ENCODE measurements at regions not wholly inside any gene's neighbourhood (a gene's known extent, or its start where the extent isn't known, plus 50 kb on each side); places are given as distances from the start of the nearest gene placed in this dataset.

DNA sequence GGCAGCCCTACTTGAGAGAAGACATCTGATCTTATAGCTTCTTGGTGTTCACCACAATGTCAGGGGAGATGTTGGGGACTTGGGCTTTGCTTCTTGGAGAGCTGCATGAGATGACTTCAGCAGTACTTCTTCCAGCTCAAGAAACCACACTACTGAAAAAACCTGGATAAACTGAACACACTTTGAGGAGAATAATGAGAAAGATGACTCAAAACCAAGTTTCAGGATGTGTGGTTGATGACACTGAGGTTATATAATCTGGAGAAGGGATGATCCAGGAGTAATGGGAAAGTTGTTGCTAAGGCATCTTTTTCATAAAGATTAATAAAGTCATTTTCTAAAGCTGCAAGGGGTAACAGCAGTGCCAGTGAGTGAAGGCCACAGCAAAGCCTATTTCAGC lies 58.4 kb upstream of the PNPLA4 start:
- no peak overlapping the region for H3K4me3 ChIP-seq (replicated peaks in 1 of 3; ENCODE audit: low read depth in 2 of 3, low read length in 3 of 3)
- no peak overlapping the region for H3K27ac Mint-ChIP-seq

DNA sequence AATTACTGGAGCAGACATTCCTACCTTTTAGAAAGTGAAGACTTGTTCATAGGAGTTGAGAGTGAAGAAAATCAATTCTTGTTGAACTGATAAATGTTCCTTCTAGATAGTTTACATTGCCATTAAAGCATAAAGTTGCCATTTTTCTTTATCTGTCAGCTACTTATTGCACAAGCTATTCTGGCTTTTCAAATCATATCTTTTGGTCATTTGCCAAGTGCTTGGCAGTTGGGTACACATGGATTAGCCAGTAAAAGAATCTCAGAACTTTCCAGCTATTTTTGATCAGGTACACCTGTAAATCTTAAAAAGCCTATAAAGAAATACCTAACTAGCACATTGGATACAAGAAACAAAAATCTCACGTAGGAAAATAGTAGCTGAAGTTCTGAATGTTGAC lies 56.4 kb upstream of the PNPLA4 start:
- Histone ChIP-seq H3K9me3 (replicated peaks in 1 of 2; ENCODE audit: control insufficient read depth in 1 of 2, insufficient read depth in 1 of 2, low read length in 2 of 2) (no peaks in the 10 kb centered on the region), H3K27me3 (ENCODE audit: control insufficient read depth in 2 of 2, insufficient read depth in 2 of 2, low read length in 2 of 2) (no peaks in the 10 kb centered on the region), H3K27ac (ENCODE audit: low read depth in 1 of 2, low read length in 2 of 2) (no peak overlapping the region), H3K36me3 (replicated peaks in 1 of 2; ENCODE audit: control insufficient read depth in 1 of 2, insufficient read depth in 2 of 2, low read length in 2 of 2) (no peaks in the 10 kb centered on the region), H3K4me2 (replicated peaks; ENCODE audit: extremely low read depth, low read length, poor library complexity, severe bottlenecking) (no peak overlapping the region), H3K9ac (ENCODE audit: insufficient read depth, low read length, poor library complexity, severe bottlenecking) (no peak overlapping the region), H3K4me1 (ENCODE audit: control insufficient read depth in 1 of 2, insufficient read depth in 2 of 2, low read length in 2 of 2) (peaks cover 7 to 11% of the 10 kb centered on the region in 2 donors), H3K79me2 (ENCODE audit: insufficient read depth, low read length) (no peaks in the 10 kb centered on the region), H4K20me1 (ENCODE audit: insufficient read depth, low read length) (no peaks in the 10 kb centered on the region), H3K4me3 (replicated peaks in 1 of 3; ENCODE audit: low read depth in 2 of 3, low read length in 3 of 3) (no peak overlapping the region), H2AFZ (ENCODE audit: insufficient read depth, low read depth, low read length, poor library complexity, severe bottlenecking) (no peak overlapping the region)
- WGBS (ENCODE audit: insufficient coverage): no CpG with 5 or more reads among the region's 1 CpG
- TF ChIP-seq, protein P1, sequence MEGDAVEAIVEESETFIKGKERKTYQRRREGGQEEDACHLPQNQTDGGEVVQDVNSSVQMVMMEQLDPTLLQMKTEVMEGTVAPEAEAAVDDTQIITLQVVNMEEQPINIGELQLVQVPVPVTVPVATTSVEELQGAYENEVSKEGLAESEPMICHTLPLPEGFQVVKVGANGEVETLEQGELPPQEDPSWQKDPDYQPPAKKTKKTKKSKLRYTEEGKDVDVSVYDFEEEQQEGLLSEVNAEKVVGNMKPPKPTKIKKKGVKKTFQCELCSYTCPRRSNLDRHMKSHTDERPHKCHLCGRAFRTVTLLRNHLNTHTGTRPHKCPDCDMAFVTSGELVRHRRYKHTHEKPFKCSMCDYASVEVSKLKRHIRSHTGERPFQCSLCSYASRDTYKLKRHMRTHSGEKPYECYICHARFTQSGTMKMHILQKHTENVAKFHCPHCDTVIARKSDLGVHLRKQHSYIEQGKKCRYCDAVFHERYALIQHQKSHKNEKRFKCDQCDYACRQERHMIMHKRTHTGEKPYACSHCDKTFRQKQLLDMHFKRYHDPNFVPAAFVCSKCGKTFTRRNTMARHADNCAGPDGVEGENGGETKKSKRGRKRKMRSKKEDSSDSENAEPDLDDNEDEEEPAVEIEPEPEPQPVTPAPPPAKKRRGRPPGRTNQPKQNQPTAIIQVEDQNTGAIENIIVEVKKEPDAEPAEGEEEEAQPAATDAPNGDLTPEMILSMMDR (IDR thresholded peaks at IDR 0.05): no peak
- Mint-ChIP-seq H3K4me1 (peaks cover 15% of the 10 kb centered on the region), H3K27ac (no peak overlapping the region), H3K4me3 (no peak overlapping the region), H3K36me3 (no peaks in the 10 kb centered on the region), H3K27me3 (ENCODE audit: low read depth in 3 of 3) (peaks cover 0 to 2% (median 0%) of the 10 kb centered on the region in 3 donors), H3K9me3 (no peaks in the 10 kb centered on the region)
- intact Hi-C loops (cut with micrococcal nuclease): no loop called here
- DNase-seq: no peak

More for the DNA sequence above, 58.4 kb upstream of the PNPLA4 start:
- Histone ChIP-seq H3K4me1 (ENCODE audit: control insufficient read depth in 1 of 2, insufficient read depth in 2 of 2, low read length in 2 of 2) (peaks cover 7 to 11% of the 10 kb centered on the region in 2 donors), H2AFZ (ENCODE audit: insufficient read depth, low read depth, low read length, poor library complexity, severe bottlenecking) (no peak overlapping the region), H3K79me2 (ENCODE audit: insufficient read depth, low read length) (no peaks in the 10 kb centered on the region), H3K9ac (ENCODE audit: insufficient read depth, low read length, poor library complexity, severe bottlenecking) (no peak overlapping the region), H3K36me3 (replicated peaks in 1 of 2; ENCODE audit: control insufficient read depth in 1 of 2, insufficient read depth in 2 of 2, low read length in 2 of 2) (no peaks in the 10 kb centered on the region), H3K4me2 (replicated peaks; ENCODE audit: extremely low read depth, low read length, poor library complexity, severe bottlenecking) (no peak overlapping the region), H3K27me3 (ENCODE audit: control insufficient read depth in 2 of 2, insufficient read depth in 2 of 2, low read length in 2 of 2) (no peaks in the 10 kb centered on the region), H3K27ac (ENCODE audit: low read depth in 1 of 2, low read length in 2 of 2) (no peak overlapping the region), H3K9me3 (replicated peaks in 1 of 2; ENCODE audit: control insufficient read depth in 1 of 2, insufficient read depth in 1 of 2, low read length in 2 of 2) (no peaks in the 10 kb centered on the region), H4K20me1 (ENCODE audit: insufficient read depth, low read length) (no peaks in the 10 kb centered on the region)
- no peak overlapping the region for H3K4me3 Mint-ChIP-seq
- peaks cover 0 to 2% (median 0%) of the 10 kb centered on the region in 3 donors for H3K27me3 Mint-ChIP-seq (ENCODE audit: low read depth in 3 of 3)
- peaks cover 15% of the 10 kb centered on the region for H3K4me1 Mint-ChIP-seq
- TF ChIP-seq, protein P1 (IDR thresholded peaks at IDR 0.05): no peak
- intact Hi-C loops (cut with micrococcal nuclease): no loop called here
- no peaks in the 10 kb centered on the region for H3K36me3 Mint-ChIP-seq
- no peak for DNase-seq
- H3K9me3 Mint-ChIP-seq: peaks cover 0 to 2% (median 0%) of the 10 kb centered on the region in 7 donors
